Small intestine (tissue), 7 donors: ENCODE measurements at regions not wholly inside any gene's neighbourhood (a gene's known extent, or its start where the extent isn't known, plus 50 kb on each side); places are given as distances from the start of the nearest gene placed in this dataset.

Experiments used
- DNase-seq, 2 donors: peaks; one replicate each; pipeline versions ENCODE4 v3.0.0 to v3.0.0-alpha.2; 2013
- FAIRE-seq: peaks from 2 replicates; lab custom pipeline; 2012; peaks lifted over from hg19 to GRCh38; lab: Jason Lieb, UNC
- H3K27ac ChIP-seq, 3 donors: one replicate each; pipeline ENCODE4 v1.5.1; 2013; ENCODE audit warnings: low read length in 2 of 3, mild to moderate bottlenecking in 2 of 3, control low read depth in 1 of 3, inconsistent platforms in 1 of 3, low read depth in 1 of 3, moderate library complexity in 1 of 3
- H3K27me3 ChIP-seq, 3 donors: one replicate each; pipeline ENCODE4 v1.6.1; 2013; ENCODE audit warnings: low read length in 3 of 3, inconsistent platforms in 1 of 3; ENCODE audit not compliant: control insufficient read depth in 3 of 3, insufficient read depth in 3 of 3
- H3K36me3 ChIP-seq, 3 donors: one replicate each; pipeline ENCODE4 v1.6.1; 2013; ENCODE audit warnings: low read length in 3 of 3, inconsistent platforms in 1 of 3, low read depth in 1 of 3, mild to moderate bottlenecking in 1 of 3, moderate library complexity in 1 of 3; ENCODE audit not compliant: control insufficient read depth in 3 of 3, insufficient read depth in 2 of 3
- H3K4me1 ChIP-seq, 3 donors: one replicate each; pipeline ENCODE4 v1.6.1; 2013; ENCODE audit warnings: low read length in 2 of 3, inconsistent platforms in 1 of 3, low read depth in 1 of 3, mild to moderate bottlenecking in 1 of 3, moderate library complexity in 1 of 3; ENCODE audit not compliant: control insufficient read depth in 3 of 3, insufficient read depth in 2 of 3
- H3K4me3 ChIP-seq, 3 donors: one replicate each; pipeline ENCODE4 v1.5.1; 2013; ENCODE audit warnings: low read length in 3 of 3, control low read depth in 1 of 3, inconsistent platforms in 1 of 3, low read depth in 1 of 3, mild to moderate bottlenecking in 1 of 3, moderate library complexity in 1 of 3
- H3K9me3 ChIP-seq, 2 donors: one replicate each; pipeline ENCODE4 v1.6.1; 2013; ENCODE audit warnings: low read depth in 1 of 2, low read length in 1 of 2; ENCODE audit not compliant: control insufficient read depth in 2 of 2, insufficient read depth in 1 of 2
- WGBS, 3 donors: extraction: QIAGEN DNeasy Blood & Tissue Kit; methylation state at CpG; one replicate each; pipeline ENCODE4 v1.1.7; 2013; 5-methylcytosine and 5-hydroxymethylcytosine counted together
- donor health status: healthy with polysubstance abuse.
- donor health status: control.
- donor health status: control.
- donor health status: Bipolar disorder and iron deficiency.
- donor health status: healthy.

DNA sequence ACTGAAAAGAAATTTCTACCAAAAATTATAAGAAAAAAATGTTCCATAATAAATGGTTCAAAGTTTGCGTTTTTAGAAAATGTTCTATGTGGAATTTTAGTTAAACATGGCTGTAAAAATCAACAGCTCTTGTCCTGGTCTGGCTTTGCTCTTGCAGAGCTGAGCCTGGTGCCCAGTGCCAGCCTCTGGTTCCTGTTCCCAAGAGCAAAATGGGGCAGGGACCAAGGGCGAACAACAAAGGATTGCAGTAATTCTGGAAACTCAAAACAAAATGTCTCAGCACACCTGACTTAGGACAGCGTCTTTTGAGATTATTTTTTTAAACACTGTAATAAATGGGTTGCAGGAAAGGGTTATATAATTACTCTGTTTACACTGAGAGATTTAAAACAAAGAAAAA lies 174.7 kb downstream of the ANAPC1 start:
- no peak overlapping the region for H3K27ac ChIP-seq
- FAIRE-seq (no peak), DNase-seq (no peak)
- no peaks in the 10 kb centered on the region for H3K27me3 ChIP-seq
- peaks cover 0 to 5% (median 0%) of the 10 kb centered on the region in 3 donors for H3K4me1 ChIP-seq
- H3K36me3 ChIP-seq = no peaks in the 10 kb centered on the region
- WGBS, 3 donors = 46 to 89% (median 75%) methylated on average over 3 of the region's 3 CpGs
- H3K4me3 ChIP-seq = no peak overlapping the region
- peaks cover 0 to 13% of the 10 kb centered on the region in 2 donors for H3K9me3 ChIP-seq

GRCh38 chr2:111710085-111710484 lies 173.9 kb downstream of the ANAPC1 start:
- FAIRE-seq (no peak), DNase-seq (no peak)
- Histone ChIP-seq H3K36me3 (no peaks in the 10 kb centered on the region), H3K4me1 (peaks cover 0 to 5% (median 0%) of the 10 kb centered on the region in 3 donors), H3K27ac (no peak overlapping the region), H3K27me3 (no peaks in the 10 kb centered on the region), H3K4me3 (no peak overlapping the region), H3K9me3 (peaks cover 0 to 13% of the 10 kb centered on the region in 2 donors)
- WGBS, 3 donors = 74 to 79% (median 78%) methylated on average over 6 of the region's 6 CpGs

- Histone ChIP-seq H3K36me3 (no peaks in the 10 kb centered on the region), H3K4me1 (peaks cover 0 to 5% (median 0%) of the 10 kb centered on the region in 3 donors), H3K4me3 (no peak overlapping the region), H3K9me3 (peaks cover 0 to 13% of the 10 kb centered on the region in 2 donors), H3K27ac (no peak overlapping the region), H3K27me3 (no peaks in the 10 kb centered on the region)
- WGBS, 3 donors = 77 to 96% (median 83%) methylated on average over 4 of the region's 4 CpGs
- FAIRE-seq (no peak), DNase-seq (no peak)
Observed at GRCh38 chr2:111710613-111711012, 173.4 kb downstream of the ANAPC1 start.

GRCh38 chr2:111711270-111711669 lies 172.7 kb downstream of the ANAPC1 start:
- Histone ChIP-seq H3K27me3 (no peaks in the 10 kb centered on the region), H3K36me3 (no peaks in the 10 kb centered on the region), H3K27ac (no peak overlapping the region), H3K4me1 (no peaks in the 10 kb centered on the region), H3K4me3 (no peak overlapping the region), H3K9me3 (peaks cover 0 to 13% of the 10 kb centered on the region in 2 donors)
- FAIRE-seq = no peak
- no peak for DNase-seq
- WGBS, 3 donors = 66 to 86% (median 83%) methylated on average over 4 of the region's 4 CpGs

- Histone ChIP-seq H3K36me3 (no peaks in the 10 kb centered on the region), H3K4me1 (no peaks in the 10 kb centered on the region), H3K9me3 (peaks cover 0 to 13% of the 10 kb centered on the region in 2 donors), H3K27me3 (no peaks in the 10 kb centered on the region), H3K27ac (no peak overlapping the region), H3K4me3 (no peak overlapping the region)
- 87 to 95% (median 93%) methylated on average over 7 of the region's 7 CpGs for whole genome bisulfite sequencing, 3 donors
- FAIRE-seq (no peak), DNase-seq (no peak)
Observed at GRCh38 chr2:111712361-111712760, 171.6 kb downstream of the ANAPC1 start.

DNA sequence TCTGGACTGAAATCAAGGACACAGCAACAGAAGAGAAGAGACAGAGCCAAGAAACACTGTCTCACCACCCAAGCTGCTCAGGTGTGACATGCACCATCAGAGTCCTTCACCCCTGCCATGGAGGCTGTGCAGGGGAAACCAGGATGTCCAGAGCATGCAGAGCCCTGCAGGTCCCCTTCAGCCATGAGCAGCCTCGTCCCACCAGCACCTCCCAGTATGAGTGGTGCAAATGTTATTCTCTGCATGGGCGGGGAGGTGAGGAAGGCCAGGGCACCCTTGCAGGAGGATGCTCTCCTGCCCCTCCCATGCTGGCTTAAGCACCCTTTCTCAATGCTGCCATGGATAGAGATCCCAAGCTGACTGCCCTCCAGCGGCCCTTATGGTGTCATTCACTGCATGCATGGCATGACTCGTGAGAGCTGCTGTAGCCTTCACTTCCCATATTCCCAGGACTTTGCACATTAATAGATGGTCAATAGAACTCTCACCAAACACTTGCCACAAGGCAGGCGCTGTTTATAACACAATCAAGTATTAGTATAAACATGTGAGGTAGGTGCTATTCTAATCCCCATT lies 171.0 kb downstream of the ANAPC1 start:
- no peak for FAIRE-seq
- no peak for DNase-seq
- WGBS, 3 donors = 89 to 92% (median 89%) methylated on average over 5 of the region's 5 CpGs
- Histone ChIP-seq H3K27me3 (no peaks in the 10 kb centered on the region), H3K4me1 (no peaks in the 10 kb centered on the region), H3K36me3 (no peaks in the 10 kb centered on the region), H3K27ac (no peak overlapping the region), H3K4me3 (no peak overlapping the region), H3K9me3 (peaks cover 0 to 13% of the 10 kb centered on the region in 2 donors)

- DNase-seq (no peak), FAIRE-seq (no peak)
- 80 to 91% (median 85%) methylated on average over 13 of the region's 13 CpGs for WGBS, 3 donors
- H3K4me3 ChIP-seq = no peak overlapping the region
- no peaks in the 10 kb centered on the region for H3K4me1 ChIP-seq
- no peak overlapping the region for H3K27ac ChIP-seq
- no peaks in the 10 kb centered on the region for H3K36me3 ChIP-seq
- H3K27me3 ChIP-seq = no peaks in the 10 kb centered on the region
- H3K9me3 ChIP-seq = peaks cover 0 to 13% of the 10 kb centered on the region in 2 donors
Observed at GRCh38 chr2:111715987-111716904, 167.7 kb downstream of the ANAPC1 start.

DNA sequence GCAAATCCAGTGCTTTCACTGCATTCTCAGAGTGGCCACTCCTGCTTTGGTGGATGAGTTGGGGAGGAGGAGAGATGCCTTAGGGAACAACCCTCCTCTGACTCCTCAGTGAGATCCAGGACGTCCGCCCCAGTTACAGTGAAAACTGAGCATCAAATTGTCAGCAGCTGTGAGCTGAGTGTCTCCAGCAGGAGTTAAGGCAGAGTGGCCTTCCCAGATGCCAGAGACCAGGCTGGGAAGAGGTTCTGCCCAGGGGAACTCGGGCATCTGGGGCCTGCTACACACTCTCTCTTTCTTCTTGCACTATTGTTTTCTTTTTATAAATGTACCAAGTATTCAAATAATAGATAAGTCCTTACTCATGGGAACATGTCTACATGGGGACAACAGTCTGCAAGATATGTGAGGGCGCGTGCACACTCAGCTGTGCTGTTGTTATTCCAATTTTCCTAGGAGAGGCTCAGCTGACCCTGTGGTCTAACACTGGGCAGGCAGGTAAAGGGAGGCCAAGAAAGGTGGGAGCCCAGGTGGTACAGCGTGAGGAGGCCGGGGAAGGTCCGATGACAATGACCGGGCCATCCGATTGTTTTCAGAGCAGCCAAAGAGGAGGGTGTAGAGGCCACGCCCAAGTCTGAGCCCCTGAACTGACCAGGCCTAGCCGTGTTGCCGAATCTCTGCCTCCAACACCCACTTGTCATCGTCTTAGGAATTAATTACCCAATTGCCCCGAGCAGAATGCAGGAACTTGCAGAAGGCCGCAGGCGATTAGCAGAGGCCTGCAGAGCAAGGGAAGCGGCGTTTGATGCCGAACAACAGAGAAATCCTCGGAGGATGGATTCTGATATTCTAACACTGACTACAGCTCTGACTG lies 166.9 kb downstream of the ANAPC1 start:
- no peaks in the 10 kb centered on the region for H3K27me3 ChIP-seq
- no peak for FAIRE-seq
- 87 to 92% (median 90%) methylated on average over 21 of the region's 21 CpGs for WGBS, 3 donors
- H3K36me3 ChIP-seq = no peaks in the 10 kb centered on the region
- no peak for DNase-seq
- H3K27ac ChIP-seq = no peak overlapping the region
- H3K9me3 ChIP-seq = peaks cover 0 to 9% of the 10 kb centered on the region in 2 donors
- no peaks in the 10 kb centered on the region for H3K4me1 ChIP-seq
- no peak overlapping the region for H3K4me3 ChIP-seq
